ENCODE measurements at regions not wholly inside any gene's neighbourhood (a gene's known extent, or its start where the extent isn't known, plus 50 kb on each side); places are given as distances from the start of the nearest gene placed in this dataset.

GRCh38 chr17:77019893-77020379 is 120.8 kb upstream of the SEC14L1 start:
- H3K4me3 ChIP-seq (ENCODE audit: low read depth in 1 of 3, low read length in 3 of 3): no peak overlapping the region
- WGBS, 3 donors: 64 to 75% (median 65%) methylated on average over 12 of the region's 12 CpGs
- H3K27me3 ChIP-seq (ENCODE audit: control insufficient read depth in 3 of 3, insufficient read depth in 3 of 3, low read length in 3 of 3): peaks cover 0 to 3% (median 0%) of the 10 kb centered on the region in 3 donors
- H3K36me3 ChIP-seq (ENCODE audit: control insufficient read depth in 3 of 3, insufficient read depth in 2 of 3, low read depth in 1 of 3, low read length in 3 of 3): no peaks in the 10 kb centered on the region
- peaks cover 0 to 5% of the 10 kb centered on the region in 2 donors for H3K9me3 ChIP-seq (ENCODE audit: control insufficient read depth in 2 of 2, insufficient read depth in 1 of 2, low read depth in 1 of 2, low read length in 1 of 2)
- no peaks in the 10 kb centered on the region for H3K4me1 ChIP-seq (ENCODE audit: control insufficient read depth in 3 of 3, insufficient read depth in 2 of 3, low read depth in 1 of 3, low read length in 2 of 3)
- FAIRE-seq (no peak), DNase-seq (no peak)
- H3K27ac ChIP-seq (ENCODE audit: low read depth in 1 of 3, low read length in 2 of 3): no peak overlapping the region

GRCh38 chr17:77020973-77021372 is 119.8 kb upstream of the SEC14L1 start:
- H3K27ac ChIP-seq (ENCODE audit: low read depth in 1 of 3, low read length in 2 of 3): no peak overlapping the region
- H3K27me3 ChIP-seq (ENCODE audit: control insufficient read depth in 3 of 3, insufficient read depth in 3 of 3, low read length in 3 of 3): peaks cover 0 to 3% (median 0%) of the 10 kb centered on the region in 3 donors
- H3K9me3 ChIP-seq (ENCODE audit: control insufficient read depth in 2 of 2, insufficient read depth in 1 of 2, low read depth in 1 of 2, low read length in 1 of 2): peaks cover 0 to 5% of the 10 kb centered on the region in 2 donors
- FAIRE-seq (no peak), DNase-seq (no peak)
- H3K36me3 ChIP-seq (ENCODE audit: control insufficient read depth in 3 of 3, insufficient read depth in 2 of 3, low read depth in 1 of 3, low read length in 3 of 3): no peaks in the 10 kb centered on the region
- H3K4me1 ChIP-seq (ENCODE audit: control insufficient read depth in 3 of 3, insufficient read depth in 2 of 3, low read depth in 1 of 3, low read length in 2 of 3): no peaks in the 10 kb centered on the region
- 55 to 67% (median 65%) methylated on average over 1 of the region's 1 CpG for WGBS, 3 donors
- H3K4me3 ChIP-seq (ENCODE audit: low read depth in 1 of 3, low read length in 3 of 3): no peak overlapping the region

- WGBS, 3 donors: 64 to 73% (median 71%) methylated on average over 2 of the region's 2 CpGs
- DNase-seq (no peak), FAIRE-seq (no peak)
- peaks cover 0 to 3% (median 0%) of the 10 kb centered on the region in 3 donors for H3K27me3 ChIP-seq (ENCODE audit: control insufficient read depth in 3 of 3, insufficient read depth in 3 of 3, low read length in 3 of 3)
- no peak overlapping the region for H3K27ac ChIP-seq (ENCODE audit: low read depth in 1 of 3, low read length in 2 of 3)
- H3K9me3 ChIP-seq (ENCODE audit: control insufficient read depth in 2 of 2, insufficient read depth in 1 of 2, low read depth in 1 of 2, low read length in 1 of 2): peaks cover 0 to 15% of the 10 kb centered on the region in 2 donors
- no peaks in the 10 kb centered on the region for H3K4me1 ChIP-seq (ENCODE audit: control insufficient read depth in 3 of 3, insufficient read depth in 2 of 3, low read depth in 1 of 3, low read length in 2 of 3)
- no peaks in the 10 kb centered on the region for H3K36me3 ChIP-seq (ENCODE audit: control insufficient read depth in 3 of 3, insufficient read depth in 2 of 3, low read depth in 1 of 3, low read length in 3 of 3)
- H3K4me3 ChIP-seq (ENCODE audit: low read depth in 1 of 3, low read length in 3 of 3): no peak overlapping the region
These were observed 118.0 kb upstream of the SEC14L1 start for GRCh38 chr17:77022766-77023165.

GRCh38 chr17:77025781-77026180 is 115.0 kb upstream of the SEC14L1 start:
- H3K9me3 ChIP-seq (ENCODE audit: control insufficient read depth in 2 of 2, insufficient read depth in 1 of 2, low read depth in 1 of 2, low read length in 1 of 2): peaks cover 0 to 20% of the 10 kb centered on the region in 2 donors
- FAIRE-seq: no peak
- H3K4me1 ChIP-seq (ENCODE audit: control insufficient read depth in 3 of 3, insufficient read depth in 2 of 3, low read depth in 1 of 3, low read length in 2 of 3): no peaks in the 10 kb centered on the region
- no peak overlapping the region for H3K4me3 ChIP-seq (ENCODE audit: low read depth in 1 of 3, low read length in 3 of 3)
- no peak overlapping the region for H3K27ac ChIP-seq (ENCODE audit: low read depth in 1 of 3, low read length in 2 of 3)
- DNase-seq: no peak
- peaks cover 0 to 3% (median 0%) of the 10 kb centered on the region in 3 donors for H3K27me3 ChIP-seq (ENCODE audit: control insufficient read depth in 3 of 3, insufficient read depth in 3 of 3, low read length in 3 of 3)
- H3K36me3 ChIP-seq (ENCODE audit: control insufficient read depth in 3 of 3, insufficient read depth in 2 of 3, low read depth in 1 of 3, low read length in 3 of 3): no peaks in the 10 kb centered on the region
- WGBS, 3 donors: 75 to 81% (median 76%) methylated on average over 2 of the region's 2 CpGs

- WGBS, 3 donors: 20 to 70% (median 24%) methylated on average over 3 of the region's 3 CpGs
- no peak for FAIRE-seq
These were observed 113.4 kb upstream of the SEC14L1 start for GRCh38 chr17:77027271-77027889.

GRCh38 chr17:77028900-77029299 is 111.9 kb upstream of the SEC14L1 start:
- Histone ChIP-seq H3K36me3 (ENCODE audit: control insufficient read depth in 3 of 3, insufficient read depth in 2 of 3, low read depth in 1 of 3, low read length in 3 of 3) (no peaks in the 10 kb centered on the region), H3K9me3 (ENCODE audit: control insufficient read depth in 2 of 2, insufficient read depth in 1 of 2, low read depth in 1 of 2, low read length in 1 of 2) (peaks cover 0 to 26% of the 10 kb centered on the region in 2 donors), H3K4me3 (ENCODE audit: low read depth in 1 of 3, low read length in 3 of 3) (no peak overlapping the region), H3K27ac (ENCODE audit: low read depth in 1 of 3, low read length in 2 of 3) (no peak overlapping the region), H3K27me3 (ENCODE audit: control insufficient read depth in 3 of 3, insufficient read depth in 3 of 3, low read length in 3 of 3) (peaks cover 0 to 3% (median 0%) of the 10 kb centered on the region in 3 donors), H3K4me1 (ENCODE audit: control insufficient read depth in 3 of 3, insufficient read depth in 2 of 3, low read depth in 1 of 3, low read length in 2 of 3) (no peaks in the 10 kb centered on the region)
- FAIRE-seq: no peak
- WGBS, 3 donors: 94 to 96% (median 95%) methylated on average over 8 of the region's 8 CpGs
- no peak for DNase-seq

More at GRCh38 chr17:77027271-77027889, 113.4 kb upstream of the SEC14L1 start:
- Histone ChIP-seq H3K27ac (ENCODE audit: low read depth in 1 of 3, low read length in 2 of 3) (no peak overlapping the region), H3K4me1 (ENCODE audit: control insufficient read depth in 3 of 3, insufficient read depth in 2 of 3, low read depth in 1 of 3, low read length in 2 of 3) (no peaks in the 10 kb centered on the region), H3K4me3 (ENCODE audit: low read depth in 1 of 3, low read length in 3 of 3) (no peak overlapping the region), H3K27me3 (ENCODE audit: control insufficient read depth in 3 of 3, insufficient read depth in 3 of 3, low read length in 3 of 3) (peaks cover 0 to 3% (median 0%) of the 10 kb centered on the region in 3 donors), H3K36me3 (ENCODE audit: control insufficient read depth in 3 of 3, insufficient read depth in 2 of 3, low read depth in 1 of 3, low read length in 3 of 3) (no peaks in the 10 kb centered on the region), H3K9me3 (ENCODE audit: control insufficient read depth in 2 of 2, insufficient read depth in 1 of 2, low read depth in 1 of 2, low read length in 1 of 2) (peaks cover 0 to 27% of the 10 kb centered on the region in 2 donors)
- DNase-seq: no peak

- no peak overlapping the region for H3K27ac ChIP-seq (ENCODE audit: low read depth in 1 of 3, low read length in 2 of 3)
- WGBS, 3 donors: 75 to 85% (median 82%) methylated on average over 4 of the region's 4 CpGs
- no peaks in the 10 kb centered on the region for H3K36me3 ChIP-seq (ENCODE audit: control insufficient read depth in 3 of 3, insufficient read depth in 2 of 3, low read depth in 1 of 3, low read length in 3 of 3)
- H3K4me1 ChIP-seq (ENCODE audit: control insufficient read depth in 3 of 3, insufficient read depth in 2 of 3, low read depth in 1 of 3, low read length in 2 of 3): no peaks in the 10 kb centered on the region
- no peak overlapping the region for H3K4me3 ChIP-seq (ENCODE audit: low read depth in 1 of 3, low read length in 3 of 3)
- peaks cover 0 to 14% of the 10 kb centered on the region in 2 donors for H3K9me3 ChIP-seq (ENCODE audit: control insufficient read depth in 2 of 2, insufficient read depth in 1 of 2, low read depth in 1 of 2, low read length in 1 of 2)
- no peak for FAIRE-seq
- DNase-seq: no peak
- H3K27me3 ChIP-seq (ENCODE audit: control insufficient read depth in 3 of 3, insufficient read depth in 3 of 3, low read length in 3 of 3): peaks cover 0 to 17% (median 5%) of the 10 kb centered on the region in 3 donors
These were observed 107.8 kb upstream of the SEC14L1 start for GRCh38 chr17:77032929-77033328.

- DNase-seq: no peak
- no peak for FAIRE-seq
- peaks cover 0 to 19% (median 5%) of the 10 kb centered on the region in 3 donors for H3K27me3 ChIP-seq (ENCODE audit: control insufficient read depth in 3 of 3, insufficient read depth in 3 of 3, low read length in 3 of 3)
- H3K36me3 ChIP-seq (ENCODE audit: control insufficient read depth in 3 of 3, insufficient read depth in 2 of 3, low read depth in 1 of 3, low read length in 3 of 3): no peaks in the 10 kb centered on the region
- no peak overlapping the region for H3K27ac ChIP-seq (ENCODE audit: low read depth in 1 of 3, low read length in 2 of 3)
- H3K4me1 ChIP-seq (ENCODE audit: control insufficient read depth in 3 of 3, insufficient read depth in 2 of 3, low read depth in 1 of 3, low read length in 2 of 3): no peaks in the 10 kb centered on the region
- 67 to 79% (median 78%) methylated on average over 13 of the region's 13 CpGs for WGBS, 3 donors
- no peak overlapping the region for H3K4me3 ChIP-seq (ENCODE audit: low read depth in 1 of 3, low read length in 3 of 3)
- peaks cover 0 to 11% of the 10 kb centered on the region in 2 donors for H3K9me3 ChIP-seq (ENCODE audit: control insufficient read depth in 2 of 2, insufficient read depth in 1 of 2, low read depth in 1 of 2, low read length in 1 of 2)
These were observed 106.8 kb upstream of the SEC14L1 start for GRCh38 chr17:77033892-77034404.

Data from small intestine (tissue), 7 donors.